Stimulated activated CD4-positive, alpha-beta T cell treated with anti-CD3 and anti-CD28 coated beads, Interleukin-4, amount 100 ng/mL, for 24 hours (primary cell): ENCODE measurements at regions not wholly inside any gene's neighbourhood (a gene's known extent, or its start where the extent isn't known, plus 50 kb on each side); places are given as distances from the start of the nearest gene placed in this dataset.

Experiments
- DNase-seq: peaks from one replicate; pipeline ENCODE4 v3.0.0-alpha.2; 2020

- DNase-seq = no peak
Observed at GRCh38 chr21:38923429-38923828, 117.7 kb downstream of the ETS2 start.

- DNase-seq = no peak
Observed at GRCh38 chr21:38922474-38923235, 116.9 kb downstream of the ETS2 start.

- no peak for DNase-seq
Observed at GRCh38 chr21:38921511-38922251, 116.0 kb downstream of the ETS2 start.

GRCh38 chr21:38920631-38921398 is 115.1 kb downstream of the ETS2 start:
- no peak for DNase-seq

- DNase-seq = no peak
Observed at GRCh38 chr21:38918607-38919346, 113.0 kb downstream of the ETS2 start.

- no peak for DNase-seq
Observed at GRCh38 chr21:38917043-38917774, 111.5 kb downstream of the ETS2 start.

- DNase-seq = no peak
Observed at GRCh38 chr21:38916214-38916964, 110.7 kb downstream of the ETS2 start.

GRCh38 chr21:38915546-38915945 is 109.8 kb downstream of the ETS2 start:
- no peak for DNase-seq

GRCh38 chr21:38914528-38915293 is 109.0 kb downstream of the ETS2 start:
- no peak for DNase-seq

GRCh38 chr21:38913893-38914527 is 108.3 kb downstream of the ETS2 start:
- no peak for DNase-seq

GRCh38 chr21:38913120-38913892 is 107.6 kb downstream of the ETS2 start:
- DNase-seq = no peak

GRCh38 chr21:38912789-38913119 is 107.0 kb downstream of the ETS2 start:
- no peak for DNase-seq

- no peak for DNase-seq
Observed at GRCh38 chr21:38912102-38912629, 106.4 kb downstream of the ETS2 start.

- DNase-seq = no peak
Observed at GRCh38 chr21:38911484-38912101, 105.9 kb downstream of the ETS2 start.

GRCh38 chr21:38910390-38911067 is 104.8 kb downstream of the ETS2 start:
- no peak for DNase-seq

GRCh38 chr21:38909929-38910328 is 104.2 kb downstream of the ETS2 start:
- DNase-seq = no peak

- DNase-seq = no peak
Observed at GRCh38 chr21:38909109-38909508, 103.4 kb downstream of the ETS2 start.

- DNase-seq = no peak
Observed at GRCh38 chr21:38908537-38908936, 102.8 kb downstream of the ETS2 start.
